Activated T-cell treated with anti-CD3 and anti-CD28 coated beads, Interleukin-2, amount 50 U/mL, for 72 hours (primary cell): ENCODE measurements at regions not wholly inside any gene's neighbourhood (a gene's known extent, or its start where the extent isn't known, plus 50 kb on each side); places are given as distances from the start of the nearest gene placed in this dataset.
"Not testable (repeated sequence)": the region's sequence is repeated elsewhere in the genome, so short reads cannot be mapped to it uniquely, and the experiment has no call there.

Source experiments
- ATAC-seq, 2 donors: fragments of 150-1000 bp; cut with Tn5 transposase; replicated peaks in 1 of 2; 2 replicates each; pipeline ENCODE4 v1.10.0; 2021; ENCODE audit warnings: moderate library complexity in 2 of 2, mild to moderate bottlenecking in 1 of 2
- DNase-seq, 2 donors: peaks; one replicate each; pipeline ENCODE4 v3.0.0; 2021 to 2022; ENCODE audit warnings: mixed read lengths in 1 of 2
- H3K27ac Mint-ChIP-seq: one replicate; pipeline ENCODE4 v1.8.0; 2022; ENCODE audit warnings: mild to moderate bottlenecking, moderate library complexity, mixed read lengths
- H3K27me3 Mint-ChIP-seq: one replicate; pipeline ENCODE4 v1.8.0; 2022; ENCODE audit warnings: low read depth, mixed read lengths
- H3K36me3 Mint-ChIP-seq, 2 donors: one replicate each; pipeline ENCODE4 v1.8.0; 2022; ENCODE audit warnings: mixed read lengths in 2 of 2, mild to moderate bottlenecking in 1 of 2; ENCODE audit not compliant: insufficient read depth in 2 of 2
- H3K4me1 Mint-ChIP-seq: one replicate; pipeline ENCODE4 v1.8.0; 2022; ENCODE audit warnings: low read depth, mixed read lengths
- H3K4me3 Mint-ChIP-seq, 2 donors: one replicate each; pipeline ENCODE4 v1.8.0; 2022; ENCODE audit warnings: mild to moderate bottlenecking in 2 of 2, mixed read lengths in 2 of 2, moderate library complexity in 2 of 2
- H3K9me3 Mint-ChIP-seq, 2 donors: one replicate each; pipeline ENCODE4 v1.8.0; 2022; ENCODE audit warnings: mixed read lengths in 2 of 2

GRCh38 chr17:20728181-20728580 is 148.7 kb downstream of the CDRT15L2 start:
- Mint-ChIP-seq H3K27ac (no peak overlapping the region), H3K36me3 (no peaks in the 10 kb centered on the region), H3K4me3 (no peak overlapping the region), H3K9me3 (no peaks in the 10 kb centered on the region), H3K4me1 (no peaks in the 10 kb centered on the region), H3K27me3 (peaks cover 12% of the 10 kb centered on the region)
- no peak for ATAC-seq
- DNase-seq, result no peak

- H3K27me3 Mint-ChIP-seq, result peaks cover 12% of the 10 kb centered on the region
- not testable (repeated sequence) for DNase-seq, H3K4me3 Mint-ChIP-seq, ATAC-seq, H3K27ac Mint-ChIP-seq, H3K4me1 Mint-ChIP-seq, H3K36me3 Mint-ChIP-seq, H3K9me3 Mint-ChIP-seq
Observed at GRCh38 chr17:20731131-20731530, 151.6 kb downstream of the CDRT15L2 start.

DNA sequence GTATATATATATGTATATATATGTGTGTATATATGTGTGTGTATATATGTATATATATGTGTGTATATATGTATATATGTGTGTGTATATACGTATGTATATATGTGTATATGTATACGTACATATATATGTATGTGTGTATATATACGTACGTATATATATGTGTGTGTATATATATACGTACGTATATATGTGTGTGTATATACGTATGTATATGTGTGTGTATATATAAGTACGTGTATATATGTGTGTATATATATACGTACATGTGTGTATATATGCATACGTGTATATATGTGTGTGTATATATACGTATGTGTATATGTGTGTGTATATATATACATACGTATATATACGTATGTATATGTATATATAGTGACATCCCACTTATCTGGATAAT is 154.4 kb downstream of the CDRT15L2 start:
- H3K36me3 Mint-ChIP-seq, result no peaks in the 10 kb centered on the region
- H3K27ac Mint-ChIP-seq, result no peak overlapping the region
- H3K27me3 Mint-ChIP-seq, result peaks cover 2% of the 10 kb centered on the region
- no peaks in the 10 kb centered on the region for H3K4me1 Mint-ChIP-seq
- DNase-seq (no peak), ATAC-seq (no peak)
- H3K4me3 Mint-ChIP-seq, result no peak overlapping the region
- no peaks in the 10 kb centered on the region for H3K9me3 Mint-ChIP-seq

DNA sequence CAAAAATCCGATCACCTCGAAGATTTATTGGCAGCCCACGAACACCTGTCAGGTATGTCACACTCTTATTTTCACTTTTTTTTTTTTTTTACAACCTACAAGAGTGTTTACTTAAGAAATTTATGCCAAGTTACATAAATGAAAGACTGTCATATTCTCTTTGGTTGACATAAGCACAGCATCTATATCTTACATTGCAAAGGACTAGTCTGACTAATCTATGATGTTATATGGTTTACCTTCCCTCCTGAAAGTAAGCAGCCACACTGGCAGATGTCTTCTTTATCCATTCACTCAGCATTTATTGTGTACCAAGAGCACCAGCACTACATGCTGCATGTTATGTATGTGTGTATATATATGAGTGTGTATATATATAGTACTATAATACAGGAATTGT is 156.3 kb downstream of the CDRT15L2 start:
- Mint-ChIP-seq H3K36me3 (no peaks in the 10 kb centered on the region), H3K4me3 (no peak overlapping the region), H3K9me3 (no peaks in the 10 kb centered on the region), H3K4me1 (no peaks in the 10 kb centered on the region), H3K27ac (no peak overlapping the region), H3K27me3 (peaks cover 6% of the 10 kb centered on the region)
- ATAC-seq (no peak), DNase-seq (no peak)

DNA sequence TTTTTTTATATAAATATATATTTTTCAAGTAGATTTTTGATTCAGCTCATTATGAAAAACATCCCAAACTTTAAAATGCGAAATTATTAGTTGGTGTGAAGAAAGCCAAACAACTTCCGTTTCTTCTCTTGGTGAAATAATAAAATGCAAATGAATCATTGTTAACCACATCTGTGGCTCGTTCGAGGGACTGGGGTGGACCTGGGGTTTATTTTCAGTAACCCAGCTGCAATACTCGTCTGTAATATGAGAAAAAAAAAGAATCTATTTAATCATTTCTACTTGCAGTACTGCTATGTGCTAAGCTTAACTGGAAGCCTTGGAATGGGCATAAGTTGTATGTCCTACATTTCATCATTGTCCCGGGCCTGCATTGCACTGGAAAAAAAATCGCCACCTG is 158.1 kb downstream of the CDRT15L2 start:
- not testable (repeated sequence) for H3K27ac Mint-ChIP-seq, H3K27me3 Mint-ChIP-seq

GRCh38 chr17:20771104-20771503 is 191.6 kb downstream of the CDRT15L2 start:
- DNase-seq, result no peak
- Mint-ChIP-seq H3K4me1 (no peaks in the 10 kb centered on the region), H3K27me3 (no peaks in the 10 kb centered on the region), H3K36me3 (no peaks in the 10 kb centered on the region), H3K4me3 (no peak overlapping the region), H3K27ac (no peak overlapping the region), H3K9me3 (no peaks in the 10 kb centered on the region)
- ATAC-seq, result no peak

More for the DNA sequence above, 158.1 kb downstream of the CDRT15L2 start:
- H3K36me3 Mint-ChIP-seq, H3K9me3 Mint-ChIP-seq, H3K4me3 Mint-ChIP-seq, ATAC-seq, DNase-seq, H3K4me1 Mint-ChIP-seq: not testable (repeated sequence)

DNA sequence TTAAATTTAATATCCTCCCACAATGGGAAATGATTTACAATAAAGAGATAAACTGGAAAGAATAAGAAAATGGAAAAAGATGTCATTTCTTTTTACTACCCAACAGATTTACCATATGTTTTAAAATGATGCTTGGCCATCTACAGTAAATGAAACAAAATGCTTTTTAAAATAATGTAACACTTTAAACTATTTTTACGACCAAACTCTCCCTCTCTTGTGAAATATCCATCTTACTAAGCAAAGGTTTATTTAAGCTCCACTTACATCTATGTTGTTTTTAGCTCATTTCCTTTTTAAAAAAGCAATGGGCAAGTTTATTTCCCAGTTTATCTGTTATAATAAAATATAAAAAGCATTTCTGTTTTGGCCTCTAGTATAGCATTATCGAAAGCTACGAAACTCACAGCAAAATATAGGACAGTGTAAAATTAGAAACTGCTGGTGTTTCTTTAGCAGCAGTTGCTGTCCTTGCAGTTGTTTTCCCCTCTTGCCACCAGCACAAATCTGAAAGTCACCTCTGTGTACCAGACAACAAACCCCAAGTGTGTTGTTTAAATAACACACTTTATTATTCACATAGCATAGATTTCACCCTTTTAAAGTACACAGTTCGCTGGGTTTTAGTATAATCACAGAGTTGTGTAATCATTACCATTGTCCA is 195.1 kb downstream of the CDRT15L2 start:
- no peaks in the 10 kb centered on the region for H3K4me1 Mint-ChIP-seq
- ATAC-seq (no peak), DNase-seq (no peak)
- H3K27me3 Mint-ChIP-seq, result no peaks in the 10 kb centered on the region
- H3K27ac Mint-ChIP-seq, result no peak overlapping the region
- no peaks in the 10 kb centered on the region for H3K36me3 Mint-ChIP-seq
- no peaks in the 10 kb centered on the region for H3K9me3 Mint-ChIP-seq
- no peak overlapping the region for H3K4me3 Mint-ChIP-seq

GRCh38 chr17:20775331-20775730 is 195.8 kb downstream of the CDRT15L2 start:
- Mint-ChIP-seq H3K9me3 (no peaks in the 10 kb centered on the region), H3K27me3 (no peaks in the 10 kb centered on the region), H3K36me3 (no peaks in the 10 kb centered on the region), H3K4me1 (no peaks in the 10 kb centered on the region), H3K27ac (no peak overlapping the region), H3K4me3 (no peak overlapping the region)
- no peak for ATAC-seq
- no peak for DNase-seq

DNA sequence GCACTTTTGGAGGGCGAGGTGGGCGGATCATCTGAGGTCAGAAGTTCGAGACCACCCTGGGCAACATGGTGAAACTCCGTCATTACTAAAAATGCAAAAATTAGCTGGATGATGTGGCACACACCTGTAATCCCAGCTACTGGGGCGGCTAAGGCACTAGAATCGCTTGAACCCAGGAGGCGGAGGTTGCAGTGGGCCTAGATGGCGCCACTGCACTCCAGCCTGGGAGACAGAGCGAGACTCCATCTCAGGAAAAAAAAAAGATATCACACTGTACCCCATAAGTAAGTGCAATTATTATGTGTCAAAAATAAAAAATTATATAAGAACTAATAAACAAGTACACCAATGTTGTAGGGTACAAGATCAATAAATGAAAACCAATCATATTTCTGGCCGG is 200.0 kb downstream of the CDRT15L2 start:
- Mint-ChIP-seq H3K27ac (no peak overlapping the region), H3K36me3 (no peaks in the 10 kb centered on the region), H3K27me3 (no peaks in the 10 kb centered on the region), H3K9me3 (no peaks in the 10 kb centered on the region), H3K4me1 (no peaks in the 10 kb centered on the region), H3K4me3 (no peak overlapping the region)
- ATAC-seq (no peak), DNase-seq (no peak)

- H3K4me1 Mint-ChIP-seq, result no peaks in the 10 kb centered on the region
- DNase-seq (no peak), ATAC-seq (no peak)
- no peak overlapping the region for H3K27ac Mint-ChIP-seq
- H3K9me3 Mint-ChIP-seq, result no peaks in the 10 kb centered on the region
- peaks cover 8% of the 10 kb centered on the region for H3K27me3 Mint-ChIP-seq
- H3K36me3 Mint-ChIP-seq, result no peaks in the 10 kb centered on the region
- no peak overlapping the region for H3K4me3 Mint-ChIP-seq
Observed at GRCh38 chr17:20781260-20781659, 201.7 kb downstream of the CDRT15L2 start.

GRCh38 chr17:20781869-20782268 is 202.3 kb downstream of the CDRT15L2 start:
- H3K36me3 Mint-ChIP-seq, H3K4me1 Mint-ChIP-seq, DNase-seq, ATAC-seq, H3K4me3 Mint-ChIP-seq, H3K9me3 Mint-ChIP-seq, H3K27ac Mint-ChIP-seq: not testable (repeated sequence)
- peaks cover 12% of the 10 kb centered on the region for H3K27me3 Mint-ChIP-seq

DNA sequence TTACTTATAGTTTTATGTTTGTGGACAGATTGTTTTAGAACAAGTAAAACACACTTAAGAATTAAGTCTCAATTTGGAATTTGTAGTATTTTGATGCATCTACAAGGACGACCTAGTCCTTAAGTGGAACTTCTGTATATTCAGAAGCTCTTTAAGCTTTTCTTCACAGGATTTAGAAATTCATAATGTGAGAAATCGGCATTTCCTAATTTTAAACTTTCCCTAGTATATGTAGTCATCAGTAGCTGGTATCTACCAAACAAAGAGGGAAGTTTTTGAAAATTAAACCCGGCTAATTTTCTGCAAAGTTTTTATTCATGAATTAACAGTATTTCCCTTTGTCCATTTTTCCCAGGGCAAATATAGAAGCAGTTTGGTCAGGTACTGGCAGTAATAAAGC is 203.6 kb downstream of the CDRT15L2 start:
- no peak overlapping the region for H3K4me3 Mint-ChIP-seq
- no peaks in the 10 kb centered on the region for H3K4me1 Mint-ChIP-seq
- ATAC-seq, result no peak

GRCh38 chr17:20784100-20784665 is 204.7 kb downstream of the CDRT15L2 start:
- H3K27ac Mint-ChIP-seq, result no peak overlapping the region
- H3K27me3 Mint-ChIP-seq, result peaks cover 18% of the 10 kb centered on the region
- DNase-seq, result no peak
- H3K4me1 Mint-ChIP-seq, result no peaks in the 10 kb centered on the region
- no peaks in the 10 kb centered on the region for H3K9me3 Mint-ChIP-seq
- peak; percentile 55 to 67 for ATAC-seq
- H3K36me3 Mint-ChIP-seq, result no peaks in the 10 kb centered on the region
- H3K4me3 Mint-ChIP-seq, result peak overlapping the region in 1 of 2 donors; percentile 42

More for the DNA sequence above, 203.6 kb downstream of the CDRT15L2 start:
- Mint-ChIP-seq H3K27me3 (peaks cover 18% of the 10 kb centered on the region), H3K36me3 (no peaks in the 10 kb centered on the region), H3K27ac (no peak overlapping the region), H3K9me3 (no peaks in the 10 kb centered on the region)
- no peak for DNase-seq

DNA sequence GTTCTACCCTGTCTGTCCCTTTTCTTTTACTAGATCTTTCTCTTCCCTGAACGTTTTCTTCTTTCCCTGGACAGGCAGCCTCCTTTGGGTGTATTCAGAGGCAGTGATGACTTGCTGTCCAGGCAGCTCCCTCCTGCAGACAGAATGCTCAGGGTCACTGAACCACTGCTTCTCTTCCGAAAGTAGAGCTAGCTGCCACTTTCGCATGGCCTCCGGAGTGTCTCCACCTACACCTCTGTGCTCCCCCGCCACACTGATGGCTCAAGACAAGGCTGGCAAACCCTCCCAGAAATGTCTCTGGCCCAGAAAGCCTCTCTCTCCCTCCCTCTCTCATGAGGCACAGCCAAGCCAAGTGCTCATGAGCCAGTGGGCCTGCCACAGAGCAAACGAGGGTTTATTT is 207.8 kb downstream of the CDRT15L2 start:
- Mint-ChIP-seq H3K27ac (no peak overlapping the region), H3K27me3 (peaks cover 18% of the 10 kb centered on the region), H3K4me1 (no peaks in the 10 kb centered on the region), H3K9me3 (no peaks in the 10 kb centered on the region), H3K4me3 (no peak overlapping the region), H3K36me3 (no peaks in the 10 kb centered on the region)
- DNase-seq (no peak), ATAC-seq (no peak)
